Neuron (in vitro differentiated cells): ENCODE measurements at regions not wholly inside any gene's neighbourhood (a gene's known extent, or its start where the extent isn't known, plus 50 kb on each side); places are given as distances from the start of the nearest gene placed in this dataset.
"Not testable (repeated sequence)": the region's sequence is repeated elsewhere in the genome, so short reads cannot be mapped to it uniquely, and the experiment has no call there.

Source experiments
- H2AFZ ChIP-seq: one replicate; pipeline ENCODE4 v1.6.1; 2013; ENCODE audit warnings: low read depth, mild to moderate bottlenecking, inconsistent platforms, low read length, moderate library complexity
- H3K27me3 ChIP-seq: one replicate; pipeline ENCODE4 v1.6.1; 2013; ENCODE audit warnings: low read length; ENCODE audit not compliant: insufficient read depth
- H3K36me3 ChIP-seq: one replicate; pipeline ENCODE4 v1.6.1; 2013; ENCODE audit warnings: low read length; ENCODE audit not compliant: insufficient read depth
- H3K4me1 ChIP-seq: one replicate; pipeline ENCODE4 v1.6.1; 2013; ENCODE audit warnings: low read length; ENCODE audit not compliant: insufficient read depth
- H3K4me3 ChIP-seq: 2 replicates; pipeline ENCODE4 v1.5.1; 2013; ENCODE audit warnings: mild to moderate bottlenecking, low read length, moderate library complexity
- H3K9me3 ChIP-seq: one replicate; pipeline ENCODE4 v1.6.1; 2013; ENCODE audit warnings: low read length

DNA sequence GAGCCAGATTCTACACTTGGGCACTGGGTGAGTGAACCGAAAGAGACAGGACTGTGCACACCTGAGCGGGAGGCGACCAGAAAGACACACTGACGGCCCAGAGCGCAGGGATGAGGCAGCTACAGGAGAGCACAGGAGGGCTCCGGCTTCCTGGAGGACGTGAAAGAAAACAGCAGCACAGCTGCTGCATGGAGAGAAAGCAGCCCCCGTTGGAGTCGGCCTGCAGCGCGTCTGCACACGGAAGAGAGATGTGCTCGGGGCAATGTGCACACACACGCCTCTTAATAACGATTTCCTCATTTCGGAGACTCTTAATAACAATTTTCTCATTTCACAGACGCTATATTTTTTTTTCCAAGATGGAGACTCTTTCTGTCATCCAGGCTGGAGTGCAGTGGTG lies 160.4 kb downstream of the CTTN start:
- no peaks in the 10 kb centered on the region for H3K27me3 ChIP-seq
- H3K36me3 ChIP-seq, result no peaks in the 10 kb centered on the region
- H2AFZ ChIP-seq, result no peak overlapping the region
- peaks cover 17% of the 10 kb centered on the region for H3K4me1 ChIP-seq
- H3K4me3 ChIP-seq, result no peak overlapping the region
- H3K9me3 ChIP-seq, result no peaks in the 10 kb centered on the region

DNA sequence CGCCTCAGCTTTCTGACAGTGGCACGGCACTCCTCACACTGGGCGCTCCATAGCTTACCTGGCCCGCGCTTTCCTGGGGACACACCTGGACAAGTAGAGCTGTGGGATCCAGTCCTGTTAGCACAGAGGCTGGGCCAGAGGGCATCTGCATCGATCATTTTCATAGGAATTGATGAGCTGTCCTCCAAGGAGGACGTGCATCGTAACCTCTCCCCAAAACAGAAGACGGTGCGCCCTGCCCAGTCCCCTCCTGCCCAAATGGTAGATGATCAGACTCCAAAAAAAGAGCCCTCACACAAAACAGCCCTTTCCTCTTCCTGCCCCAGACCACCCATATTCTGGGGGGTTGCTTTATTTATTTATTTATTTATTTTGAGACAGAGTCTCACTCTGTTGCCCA lies 161.2 kb downstream of the CTTN start:
- Histone ChIP-seq H3K27me3 (no peaks in the 10 kb centered on the region), H3K9me3 (no peaks in the 10 kb centered on the region), H3K4me3 (no peak overlapping the region), H3K4me1 (peaks cover 15% of the 10 kb centered on the region), H2AFZ (no peak overlapping the region), H3K36me3 (no peaks in the 10 kb centered on the region)

DNA sequence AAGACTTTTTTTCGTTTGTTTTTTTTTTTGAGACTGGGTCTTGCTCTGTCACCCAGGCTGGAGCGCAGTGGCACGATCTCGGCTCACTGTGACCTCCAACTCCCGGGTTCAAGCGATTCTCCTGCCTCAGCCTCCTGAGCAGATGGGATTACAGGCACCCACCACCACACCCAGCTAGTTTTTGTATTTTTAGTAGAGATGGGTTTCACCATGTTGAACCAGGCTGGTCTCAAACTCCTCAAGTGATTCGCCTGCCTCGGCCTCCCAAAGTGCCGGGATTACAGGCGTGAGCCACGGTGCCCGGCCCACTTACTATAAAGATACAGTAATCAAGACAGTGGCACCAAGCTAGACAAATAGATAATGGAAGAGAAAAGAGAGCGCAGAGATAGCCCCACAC lies 162.3 kb downstream of the CTTN start:
- not testable (repeated sequence) for H3K4me3 ChIP-seq, H3K27me3 ChIP-seq, H3K4me1 ChIP-seq, H3K9me3 ChIP-seq, H2AFZ ChIP-seq, H3K36me3 ChIP-seq

DNA sequence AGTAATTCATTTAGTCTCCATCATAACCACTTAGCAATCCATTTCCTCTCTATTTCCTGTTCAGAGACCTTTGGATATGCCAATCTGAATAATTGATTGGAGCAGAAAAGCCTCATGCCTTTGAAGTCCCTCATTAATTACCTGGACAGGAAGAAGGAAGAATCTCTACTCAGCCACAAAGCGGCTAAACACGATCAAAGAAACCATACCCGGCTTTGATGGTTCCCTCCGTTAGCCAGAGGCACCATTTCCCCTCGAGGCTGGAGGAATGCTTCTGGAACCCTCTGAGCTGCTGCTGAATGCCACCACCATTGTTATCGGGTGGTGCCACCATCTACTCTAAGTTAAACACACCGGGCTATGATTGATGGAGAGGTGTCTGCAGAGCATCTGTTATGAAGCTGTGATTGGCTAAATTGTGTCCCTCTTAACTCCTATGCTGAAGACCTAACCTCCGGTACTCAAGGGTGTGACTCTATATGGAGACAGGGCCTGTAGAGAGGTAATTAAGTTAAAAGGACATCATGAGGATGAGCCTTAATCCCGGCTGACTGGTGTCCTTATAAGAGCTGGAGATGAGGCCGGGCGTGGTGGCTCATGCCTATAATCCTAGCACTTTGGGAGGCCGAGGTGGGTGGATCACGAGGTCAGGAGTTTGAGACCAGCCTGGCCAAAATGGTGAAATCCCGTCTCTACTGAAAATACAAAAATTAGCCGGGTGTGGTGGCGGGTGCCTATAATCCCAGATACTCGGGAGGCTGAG lies 168.6 kb downstream of the CTTN start:
- Histone ChIP-seq H3K4me3 (no peak overlapping the region), H3K36me3 (no peaks in the 10 kb centered on the region), H3K4me1 (peaks cover 4% of the 10 kb centered on the region), H3K9me3 (no peaks in the 10 kb centered on the region), H3K27me3 (no peaks in the 10 kb centered on the region), H2AFZ (no peak overlapping the region)

DNA sequence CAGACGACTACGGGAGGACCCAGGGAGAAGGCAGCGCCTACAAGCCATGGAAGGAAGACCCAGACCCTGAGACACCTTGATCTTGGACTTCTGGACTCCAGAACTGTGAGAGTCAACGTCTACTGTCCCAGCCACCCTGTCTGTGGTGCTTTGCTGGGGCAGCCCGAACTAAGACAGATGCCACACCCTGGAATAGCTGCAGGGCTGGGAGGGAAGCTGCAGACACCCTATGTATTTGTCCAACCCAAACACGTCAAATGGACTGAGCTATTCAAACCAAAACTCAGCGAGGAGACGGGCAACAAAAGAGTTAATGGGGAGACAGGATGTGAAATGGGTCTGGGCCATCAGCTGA lies 169.3 kb downstream of the CTTN start:
- Histone ChIP-seq H3K9me3 (no peaks in the 10 kb centered on the region), H3K36me3 (no peaks in the 10 kb centered on the region), H2AFZ (no peak overlapping the region), H3K4me3 (no peak overlapping the region), H3K4me1 (peaks cover 4% of the 10 kb centered on the region), H3K27me3 (no peaks in the 10 kb centered on the region)

DNA sequence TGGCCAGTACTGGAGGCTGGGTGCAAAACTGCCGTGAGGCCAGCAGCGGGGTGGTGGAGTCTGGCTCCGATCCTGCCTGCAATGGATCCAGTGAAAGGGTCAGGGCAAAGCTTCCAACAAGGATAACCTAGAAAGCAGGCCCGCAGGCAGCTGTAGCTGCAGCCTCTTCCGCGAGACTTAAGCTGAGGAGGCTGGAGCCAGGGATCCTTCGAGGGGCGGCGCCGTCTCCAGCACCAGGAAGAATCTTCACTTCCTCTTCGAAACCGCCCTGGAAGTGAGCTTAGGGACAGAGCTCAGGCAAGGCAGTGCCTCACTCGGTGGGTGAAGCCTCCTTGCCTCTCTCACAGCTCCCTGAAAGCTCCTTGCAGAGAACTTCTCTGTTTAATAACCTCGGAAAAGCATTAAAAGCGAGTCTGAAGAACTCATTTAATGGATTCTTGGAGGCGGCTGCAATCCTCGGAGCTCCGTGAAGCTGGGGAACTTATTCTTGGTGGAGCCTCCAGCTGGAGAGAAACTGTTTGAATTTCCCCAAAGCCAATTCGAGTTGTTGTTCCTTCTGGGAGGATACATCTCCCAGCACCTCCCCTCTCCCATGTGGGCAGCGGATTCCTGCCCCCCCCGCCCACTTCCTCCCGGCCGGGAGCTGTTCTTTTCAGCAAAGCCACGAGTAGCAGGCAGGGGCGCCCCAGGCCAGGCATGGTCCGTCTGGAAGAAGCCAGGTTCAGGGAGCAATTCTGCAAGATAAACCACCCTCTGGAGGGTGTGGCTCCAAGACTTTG lies 169.9 kb downstream of the CTTN start:
- Histone ChIP-seq H3K4me1 (peaks cover 4% of the 10 kb centered on the region), H3K36me3 (no peaks in the 10 kb centered on the region), H2AFZ (no peak overlapping the region), H3K9me3 (no peaks in the 10 kb centered on the region), H3K27me3 (no peaks in the 10 kb centered on the region), H3K4me3 (peak overlapping the region; percentile 12)

DNA sequence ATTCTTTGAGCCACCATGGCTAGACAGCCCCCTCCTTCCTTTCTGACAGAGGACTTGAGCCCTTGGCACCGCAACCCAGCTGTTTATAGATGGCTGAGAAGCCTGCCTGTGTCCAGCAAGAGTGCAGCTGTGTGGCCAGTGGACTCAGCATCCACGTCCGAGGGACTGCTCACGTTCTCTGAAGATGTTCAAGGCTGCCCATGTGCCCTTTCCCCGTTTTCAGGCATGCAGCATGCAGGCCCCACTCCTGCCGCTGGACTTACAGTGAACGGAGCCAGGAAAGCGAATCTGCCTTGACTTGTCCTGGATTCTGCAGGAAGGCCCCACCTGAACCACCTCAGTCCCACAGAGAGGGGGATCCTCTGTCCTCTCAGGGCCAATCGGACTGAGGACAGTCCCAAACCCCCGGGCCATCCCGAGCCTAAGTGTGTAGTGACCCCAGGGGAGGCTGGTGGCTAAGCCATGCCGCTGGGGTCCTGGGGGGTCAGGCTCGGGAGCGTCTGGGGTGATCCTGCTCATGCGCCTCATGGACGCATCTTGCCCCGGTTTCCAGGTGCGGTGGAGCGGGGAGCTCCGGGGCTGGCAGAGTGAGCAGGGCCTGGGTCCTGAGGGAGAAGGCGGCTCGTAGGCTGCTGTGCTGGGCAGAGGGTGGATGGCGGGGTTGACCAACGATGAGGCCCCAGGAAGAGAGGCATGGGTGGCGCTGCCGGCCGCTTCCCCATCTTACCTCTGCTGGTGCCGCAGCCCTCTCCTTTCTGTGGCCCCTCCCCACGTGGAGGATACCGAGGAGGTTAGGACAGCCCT lies 170.7 kb downstream of the CTTN start:
- Histone ChIP-seq H3K4me3 (no peak overlapping the region), H3K27me3 (no peaks in the 10 kb centered on the region), H3K36me3 (no peaks in the 10 kb centered on the region), H3K4me1 (peaks cover 4% of the 10 kb centered on the region), H3K9me3 (no peaks in the 10 kb centered on the region), H2AFZ (no peak overlapping the region)

DNA sequence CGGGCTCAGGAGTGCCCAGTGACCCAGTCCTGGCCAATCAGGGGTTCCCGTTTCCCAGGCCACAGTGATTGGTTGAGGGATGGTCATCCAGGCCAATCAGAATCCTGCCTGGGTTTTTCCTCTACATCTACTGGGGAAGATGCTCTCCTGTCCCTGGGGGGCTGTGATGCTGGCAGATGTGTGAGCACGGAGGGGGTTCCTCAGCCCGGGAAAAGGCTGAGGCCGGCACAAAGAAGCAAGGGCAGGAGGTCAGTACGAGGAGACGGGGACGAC lies 171.2 kb downstream of the CTTN start:
- Histone ChIP-seq H3K36me3 (no peaks in the 10 kb centered on the region), H3K4me1 (peaks cover 4% of the 10 kb centered on the region), H3K9me3 (no peaks in the 10 kb centered on the region), H3K27me3 (no peaks in the 10 kb centered on the region), H3K4me3 (no peak overlapping the region), H2AFZ (no peak overlapping the region)

DNA sequence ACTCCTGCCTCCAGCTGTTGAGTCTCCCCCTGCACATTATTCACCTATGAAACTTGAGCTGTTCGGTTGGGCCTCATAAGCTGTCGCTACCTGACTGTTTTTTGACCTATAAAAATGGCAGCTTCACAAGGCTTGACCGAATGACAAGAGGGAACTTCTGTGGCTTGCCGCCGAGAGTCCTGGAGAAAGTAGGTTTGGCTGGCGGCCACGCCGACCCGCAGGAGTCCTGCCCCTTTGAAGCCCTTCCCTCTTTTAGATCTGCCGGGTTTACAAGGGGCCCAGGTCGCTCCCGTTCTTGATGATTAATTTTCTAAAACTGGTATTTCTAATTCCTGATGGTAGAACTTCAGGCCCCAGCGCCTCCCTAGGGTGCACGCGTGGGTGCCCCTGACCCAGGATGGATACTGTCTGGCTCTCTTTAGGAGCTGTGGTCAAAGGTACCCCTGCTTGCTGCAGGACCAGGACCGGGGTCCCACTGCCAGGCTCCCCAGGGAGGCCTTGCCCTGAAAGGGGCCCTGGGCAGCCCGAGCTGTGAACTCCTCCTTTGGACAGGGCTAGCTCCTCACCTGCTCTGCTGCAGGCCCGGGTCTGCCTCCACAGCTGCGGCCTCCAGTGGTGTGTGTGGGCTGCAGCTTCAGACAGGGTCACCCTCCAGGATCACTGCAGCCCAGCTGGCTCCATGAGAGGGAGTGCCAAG lies 171.8 kb downstream of the CTTN start:
- Histone ChIP-seq H3K27me3 (no peaks in the 10 kb centered on the region), H3K4me3 (no peak overlapping the region), H3K4me1 (peaks cover 4% of the 10 kb centered on the region), H2AFZ (no peak overlapping the region), H3K36me3 (no peaks in the 10 kb centered on the region), H3K9me3 (no peaks in the 10 kb centered on the region)

DNA sequence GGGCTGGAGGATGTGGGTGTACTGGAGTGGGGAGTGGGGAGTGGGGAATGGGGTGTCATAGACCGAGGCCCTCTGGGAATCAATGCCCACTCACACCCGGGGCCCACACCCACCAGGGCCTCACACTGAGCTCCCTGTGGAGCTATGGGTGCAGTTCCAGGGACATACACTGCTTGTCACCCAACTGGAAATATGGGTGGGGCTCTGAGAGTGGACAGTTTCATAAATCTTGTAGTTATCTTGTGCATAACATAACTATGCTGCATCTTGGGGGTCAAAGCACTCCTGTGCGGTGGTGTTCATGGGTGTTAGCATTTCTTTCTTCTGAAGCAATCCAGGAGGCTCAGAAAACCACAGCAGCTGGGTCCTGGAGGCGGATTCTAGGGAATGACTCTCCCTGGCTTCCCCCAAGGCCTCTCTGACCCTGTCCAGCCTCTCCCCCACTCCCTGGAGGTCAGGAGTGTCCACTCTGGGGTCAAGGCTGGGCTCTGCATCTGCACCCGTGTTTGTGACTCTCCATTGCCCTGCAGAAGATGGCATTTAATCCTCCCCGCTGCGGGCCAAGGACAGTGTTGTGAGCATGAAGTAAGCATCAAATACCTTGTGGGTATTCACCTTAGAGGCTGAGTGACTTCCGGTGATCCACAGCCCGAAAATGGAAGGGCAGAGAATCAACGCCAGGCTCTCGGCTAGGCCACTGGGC lies 172.5 kb downstream of the CTTN start:
- Histone ChIP-seq H3K4me3 (no peak overlapping the region), H3K9me3 (no peaks in the 10 kb centered on the region), H2AFZ (no peak overlapping the region), H3K27me3 (no peaks in the 10 kb centered on the region), H3K4me1 (peaks cover 4% of the 10 kb centered on the region), H3K36me3 (no peaks in the 10 kb centered on the region)

DNA sequence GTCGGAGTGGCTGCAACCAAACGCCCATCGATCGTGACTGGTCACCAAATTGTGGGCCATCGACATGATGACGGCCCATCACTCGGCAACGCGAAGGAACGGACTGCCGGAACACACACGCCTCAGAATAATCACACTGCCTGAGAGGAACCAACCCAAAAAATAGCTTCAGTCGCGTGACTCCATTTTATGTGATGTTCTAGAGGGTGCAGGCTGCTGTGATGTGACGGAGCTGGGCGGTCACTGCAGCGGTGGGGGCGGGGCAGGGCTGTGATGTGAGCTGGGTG lies 174.6 kb downstream of the CTTN start:
- Histone ChIP-seq H3K9me3 (no peaks in the 10 kb centered on the region), H3K36me3 (no peaks in the 10 kb centered on the region), H2AFZ (no peak overlapping the region), H3K4me3 (no peak overlapping the region), H3K27me3 (no peaks in the 10 kb centered on the region), H3K4me1 (peaks cover 4% of the 10 kb centered on the region)

DNA sequence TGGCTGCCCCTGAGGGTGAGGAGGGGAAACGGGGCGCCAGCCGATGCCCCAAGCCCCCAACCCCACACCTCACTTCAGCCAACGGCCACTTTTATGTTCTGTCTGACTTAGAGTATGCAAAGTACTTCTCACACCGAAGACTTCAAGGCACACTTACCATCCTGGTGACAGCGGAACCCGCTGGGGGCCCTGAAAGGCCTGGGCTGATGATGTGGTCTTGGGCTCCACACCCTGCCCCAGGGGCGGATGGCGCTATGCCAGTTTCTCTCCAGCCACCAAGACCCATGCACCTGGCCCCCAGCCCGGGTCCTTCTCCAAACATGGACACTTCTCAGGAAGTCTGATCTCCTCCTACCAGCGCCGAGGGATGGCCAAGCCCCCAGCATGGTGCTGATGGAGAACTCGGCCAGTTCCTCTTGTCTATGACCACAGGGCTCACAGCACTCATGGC lies 175.4 kb downstream of the CTTN start:
- H3K27me3 ChIP-seq, result no peaks in the 10 kb centered on the region
- peaks cover 2% of the 10 kb centered on the region for H3K4me1 ChIP-seq
- no peaks in the 10 kb centered on the region for H3K36me3 ChIP-seq
- no peak overlapping the region for H3K4me3 ChIP-seq
- no peaks in the 10 kb centered on the region for H3K9me3 ChIP-seq
- H2AFZ ChIP-seq, result no peak overlapping the region
